ENCODE measurements at regions not wholly inside any gene's neighbourhood (a gene's known extent, or its start where the extent isn't known, plus 50 kb on each side); places are given as distances from the start of the nearest gene placed in this dataset.

GRCh38 chr3:18008706-18009368 is 266.4 kb upstream of the TBC1D5 start:
- TF ChIP-seq CTCF (IDR thresholded peaks at IDR 0.05) (no peak), POLR2A (IDR thresholded peaks at IDR 0.05) (no peak)
